ENCODE measurements at regions not wholly inside any gene's neighbourhood (a gene's known extent, or its start where the extent isn't known, plus 50 kb on each side); places are given as distances from the start of the nearest gene placed in this dataset.

DNA sequence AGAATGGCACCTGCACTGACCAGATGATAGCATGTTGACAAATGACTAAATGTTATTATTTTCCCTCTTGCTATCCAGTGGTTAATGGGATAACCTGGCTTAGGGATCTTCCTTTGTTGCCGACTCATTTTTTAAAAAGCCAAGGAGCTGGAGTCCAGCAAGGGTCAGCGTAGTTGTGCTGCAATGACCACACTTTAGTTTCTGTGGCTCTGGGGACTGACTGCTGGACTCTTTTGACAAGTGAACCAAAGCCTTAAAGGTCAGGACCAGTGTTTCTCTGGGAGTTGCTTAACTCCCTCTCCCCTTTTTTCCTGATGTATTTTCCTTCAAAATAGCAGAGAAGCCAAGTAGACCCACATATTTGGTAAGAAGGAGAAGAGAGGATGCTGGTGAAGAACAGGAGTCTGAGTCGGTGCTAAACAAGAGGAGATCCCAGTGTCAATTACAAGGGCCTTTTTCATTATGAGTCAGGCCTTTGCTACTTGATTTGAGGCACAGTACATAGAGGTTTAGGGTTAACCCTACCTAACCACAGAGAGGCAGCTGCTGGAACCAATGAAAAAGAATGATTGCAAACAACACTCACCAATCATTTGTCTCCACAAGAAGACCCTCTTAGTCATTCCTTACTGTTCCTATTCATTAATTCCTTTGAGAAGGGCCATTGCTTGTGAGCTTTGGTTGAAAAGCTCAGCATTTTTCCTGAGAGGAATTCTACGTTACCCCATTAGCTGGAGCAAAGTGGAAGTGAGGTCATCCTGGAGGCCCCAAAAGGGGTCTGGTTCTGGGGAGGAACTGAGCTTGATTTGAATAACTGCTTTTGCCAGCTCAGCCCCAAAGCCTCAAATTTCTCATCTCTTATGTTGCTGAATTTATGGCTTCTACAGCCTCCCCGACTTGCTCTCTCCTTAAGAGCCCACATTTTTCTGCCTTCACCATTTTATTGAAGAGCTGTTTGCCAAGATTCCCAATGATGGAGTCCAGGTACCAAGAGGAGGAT lies 137.6 kb upstream of the HNMT start:
- DNase-seq: no peak

- DNase-seq: no peak
Measured at GRCh38 chr2:137828624-137829023, 135.6 kb upstream of the HNMT start.

DNA sequence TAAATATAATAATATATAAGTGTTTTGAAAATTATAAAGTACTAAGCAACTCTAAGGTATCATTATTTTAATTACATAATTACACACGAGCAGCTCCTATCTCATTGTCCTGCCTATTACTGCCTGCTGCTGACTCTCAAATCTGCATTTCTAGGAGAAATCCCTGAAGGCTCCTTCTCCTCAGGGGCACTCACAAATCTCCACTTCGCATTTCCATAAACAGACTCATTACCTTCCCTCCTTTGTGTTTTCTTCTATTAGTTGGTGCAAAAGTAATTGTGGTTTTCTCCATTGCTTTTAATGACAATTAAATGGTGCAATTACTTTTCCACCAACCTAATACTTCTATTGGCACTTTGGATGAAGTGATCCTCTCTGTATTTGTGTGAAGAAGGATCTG lies 135.0 kb upstream of the HNMT start:
- DNase-seq: peak; percentile 59

- no peak for DNase-seq
Measured at GRCh38 chr2:137834760-137835379, 129.4 kb upstream of the HNMT start.

DNA sequence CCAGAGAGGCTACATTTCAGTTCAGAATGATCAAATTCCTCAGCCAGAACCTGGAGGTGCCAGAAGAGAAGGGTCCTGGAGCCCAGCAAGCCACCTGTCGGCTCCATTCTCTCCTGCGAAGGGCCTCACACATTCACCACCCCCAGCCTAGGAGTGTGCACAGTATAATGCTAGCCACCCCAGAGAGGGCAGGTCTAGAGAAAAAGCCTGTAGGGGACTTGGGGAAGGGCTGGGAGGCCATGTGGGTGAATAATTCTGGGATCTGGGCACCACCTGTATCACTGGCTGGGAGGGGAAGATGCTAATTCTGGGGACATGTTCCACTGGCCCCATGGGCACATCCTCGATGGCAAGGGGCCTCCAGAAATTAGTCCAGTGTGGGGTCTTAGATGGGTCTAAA lies 127.6 kb upstream of the HNMT start:
- DNase-seq: no peak

DNA sequence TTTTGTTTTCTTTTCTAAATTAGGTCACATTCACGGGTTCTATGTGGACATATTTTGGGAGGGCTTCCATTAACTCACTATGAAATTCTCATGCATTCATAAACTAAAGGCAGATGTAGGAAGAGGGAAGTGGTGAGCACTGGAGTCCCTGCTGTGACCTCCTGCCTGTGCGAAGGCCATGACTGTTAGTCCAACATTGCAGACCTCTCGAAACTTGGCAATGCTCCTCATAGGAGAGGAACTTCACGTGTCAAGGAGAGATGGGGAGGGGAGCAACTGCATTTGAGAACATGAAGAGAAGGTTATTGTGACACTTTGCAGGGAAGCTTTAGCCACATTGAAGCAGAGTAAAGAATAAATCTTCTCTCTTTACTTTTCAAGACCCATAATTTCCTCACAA lies 126.4 kb upstream of the HNMT start:
- DNase-seq: no peak

DNA sequence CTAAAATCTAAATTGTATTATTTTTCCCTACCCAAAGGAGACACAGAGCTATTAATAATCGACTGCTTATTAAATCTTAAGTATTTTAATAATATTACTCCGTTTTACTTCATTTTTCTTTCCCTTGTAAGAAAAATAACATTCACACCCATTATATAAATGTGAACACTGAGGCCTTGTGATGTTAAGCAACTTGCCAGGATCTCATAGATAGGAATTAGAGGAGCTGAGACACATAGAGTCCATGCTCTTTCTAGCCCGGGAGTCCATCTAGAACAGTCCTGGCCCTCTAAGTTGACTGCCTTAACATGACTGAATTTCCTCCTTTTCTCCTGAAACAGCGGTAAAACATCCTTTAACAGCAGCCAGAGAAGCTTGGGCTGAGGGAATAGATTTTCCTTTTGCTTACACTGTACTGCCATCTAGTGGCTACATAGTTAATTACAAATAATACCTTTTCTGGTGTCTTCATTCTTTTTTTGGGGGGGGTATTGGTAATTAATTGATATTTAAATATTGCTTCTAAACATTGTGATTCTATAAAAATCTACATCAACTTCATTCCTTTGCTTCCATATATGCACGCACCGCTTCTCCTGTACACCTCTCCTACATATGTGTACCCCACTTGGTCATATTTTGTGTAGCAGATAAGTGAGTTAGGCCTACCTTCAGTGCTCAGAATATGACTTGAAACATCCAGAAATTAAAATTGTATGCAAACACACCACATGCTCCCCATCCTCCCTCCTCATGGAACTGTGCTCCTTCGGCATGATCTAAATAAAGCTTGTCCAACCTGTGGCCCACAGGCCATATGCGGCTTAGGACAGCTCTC lies 125.8 kb upstream of the HNMT start:
- DNase-seq: peak; percentile 39

GRCh38 chr2:137842430-137842829 lies 121.8 kb upstream of the HNMT start:
- no peak for DNase-seq

GRCh38 chr2:137842952-137843351 lies 121.3 kb upstream of the HNMT start:
- no peak for DNase-seq

- no peak for DNase-seq
Measured at GRCh38 chr2:137845422-137845821, 118.9 kb upstream of the HNMT start.

DNA sequence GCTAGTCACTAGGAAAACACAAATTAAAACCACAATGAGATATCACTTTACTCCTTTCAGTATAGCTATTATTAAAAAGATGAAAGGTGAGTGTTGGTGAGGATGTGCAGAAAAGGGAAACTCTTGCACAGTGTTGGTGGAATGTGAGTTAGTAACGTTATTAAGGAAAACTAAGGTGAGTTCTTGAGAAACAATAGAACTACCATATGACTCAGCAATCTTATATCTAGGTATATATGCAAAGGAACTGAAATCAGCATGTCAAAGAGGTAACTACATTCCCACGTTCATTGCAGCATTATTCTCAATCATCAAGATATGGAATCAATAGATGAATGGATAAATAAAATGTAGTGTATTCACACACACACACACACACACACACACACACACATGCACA lies 117.3 kb upstream of the HNMT start:
- DNase-seq: no peak

DNA sequence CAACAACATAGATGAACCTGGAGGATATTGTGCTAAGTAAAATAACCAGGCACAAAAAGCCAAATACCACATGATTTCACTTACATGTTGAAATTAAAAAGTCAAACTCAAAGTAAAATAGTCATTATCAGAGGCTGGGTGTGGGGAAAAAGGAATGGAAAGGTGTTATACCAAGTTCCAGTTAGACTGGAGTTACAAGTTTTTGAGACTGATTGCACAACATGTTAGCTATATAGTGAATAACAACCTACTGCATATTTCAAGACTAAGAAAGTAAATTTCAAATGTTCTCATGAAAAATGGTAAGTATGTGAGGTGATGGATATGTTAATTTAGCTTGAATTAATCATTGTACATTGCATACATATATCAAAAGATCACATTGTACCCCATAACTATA lies 116.8 kb upstream of the HNMT start:
- DNase-seq: no peak

DNA sequence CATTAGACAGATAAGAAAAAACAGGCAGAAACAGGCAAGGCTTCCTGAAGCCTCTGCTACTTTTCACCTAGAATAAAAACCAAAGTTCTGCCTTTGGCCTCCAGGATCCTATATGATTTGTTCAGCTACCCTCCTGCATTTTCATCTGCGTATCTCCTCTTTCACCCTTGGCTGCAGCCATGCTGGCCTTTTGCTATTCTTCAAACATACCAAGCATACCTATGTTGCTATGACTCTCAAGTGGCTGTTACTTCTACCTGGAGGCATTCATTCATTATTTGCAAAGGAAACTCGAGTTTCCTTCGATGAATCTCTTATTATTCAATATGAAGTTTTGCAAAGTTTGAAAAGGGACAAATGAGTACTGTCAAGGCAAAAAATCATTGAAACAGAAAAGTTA lies 106.4 kb upstream of the HNMT start:
- DNase-seq: no peak

- no peak for DNase-seq
Measured at GRCh38 chr2:137862651-137863050, 101.6 kb upstream of the HNMT start.

DNA sequence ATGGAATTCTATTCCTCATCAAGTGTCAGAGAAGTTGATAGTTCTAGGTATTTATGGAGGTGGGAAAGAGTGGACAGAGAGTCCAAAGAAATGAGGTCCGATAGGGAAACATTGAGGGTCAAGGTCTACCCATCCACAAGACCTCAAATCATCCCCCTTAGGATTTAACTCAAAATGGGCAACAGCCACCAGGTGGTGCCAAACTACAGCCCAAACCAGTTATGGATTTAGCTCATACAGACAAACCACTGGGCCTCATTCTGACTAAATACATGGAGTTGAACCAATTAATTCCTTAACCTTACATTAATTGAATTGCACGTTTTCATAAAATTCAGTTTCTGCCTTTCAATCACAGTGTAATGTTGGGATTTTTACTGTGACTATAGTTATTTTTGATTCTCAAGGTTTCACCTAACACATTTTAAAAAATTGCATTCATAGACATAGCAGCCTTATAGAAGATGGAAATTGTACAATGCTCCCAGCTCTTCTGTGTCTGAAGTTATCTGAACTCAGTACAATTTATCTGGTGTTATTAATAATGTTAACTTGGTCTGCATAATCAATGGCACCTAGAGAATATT lies 98.2 kb upstream of the HNMT start:
- peak; percentile 54 for DNase-seq

DNA sequence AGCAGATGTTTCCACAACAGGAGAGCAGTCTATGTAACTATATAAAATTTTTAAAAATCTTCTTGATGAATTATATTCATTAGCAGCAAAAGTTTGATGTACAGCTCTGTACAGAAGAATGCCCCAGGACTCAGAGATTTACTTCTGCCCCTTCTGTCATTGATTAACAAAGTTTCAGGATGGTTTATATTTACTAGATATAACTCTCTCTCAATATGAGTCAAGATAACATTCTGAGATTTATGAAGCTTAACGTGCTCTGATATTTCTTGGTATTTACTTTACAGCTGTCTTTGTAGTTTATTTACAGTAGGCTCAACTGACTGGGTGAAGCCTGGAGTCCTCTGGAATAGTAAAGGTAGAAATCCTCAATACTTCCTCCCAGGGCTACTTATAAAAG lies 93.6 kb upstream of the HNMT start:
- DNase-seq: no peak

DNA sequence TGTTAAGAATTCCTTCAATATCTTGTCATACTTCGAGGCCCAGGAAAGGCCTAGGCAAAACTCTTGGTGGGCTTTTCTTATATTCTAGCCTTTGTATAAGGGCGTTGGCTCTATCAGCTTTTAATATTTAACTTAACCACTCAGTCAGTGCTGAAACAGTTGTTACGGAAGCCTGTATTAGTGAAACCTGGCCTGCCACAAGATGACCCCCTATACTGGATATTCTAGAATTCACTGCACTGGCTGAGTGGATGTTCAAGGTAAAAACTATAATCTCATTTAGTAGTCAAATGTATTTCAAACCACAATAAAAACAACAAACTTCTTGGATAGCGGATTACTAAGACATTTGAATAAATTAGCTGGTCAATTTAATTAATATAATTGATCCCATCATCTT lies 91.7 kb upstream of the HNMT start:
- DNase-seq: no peak

DNA sequence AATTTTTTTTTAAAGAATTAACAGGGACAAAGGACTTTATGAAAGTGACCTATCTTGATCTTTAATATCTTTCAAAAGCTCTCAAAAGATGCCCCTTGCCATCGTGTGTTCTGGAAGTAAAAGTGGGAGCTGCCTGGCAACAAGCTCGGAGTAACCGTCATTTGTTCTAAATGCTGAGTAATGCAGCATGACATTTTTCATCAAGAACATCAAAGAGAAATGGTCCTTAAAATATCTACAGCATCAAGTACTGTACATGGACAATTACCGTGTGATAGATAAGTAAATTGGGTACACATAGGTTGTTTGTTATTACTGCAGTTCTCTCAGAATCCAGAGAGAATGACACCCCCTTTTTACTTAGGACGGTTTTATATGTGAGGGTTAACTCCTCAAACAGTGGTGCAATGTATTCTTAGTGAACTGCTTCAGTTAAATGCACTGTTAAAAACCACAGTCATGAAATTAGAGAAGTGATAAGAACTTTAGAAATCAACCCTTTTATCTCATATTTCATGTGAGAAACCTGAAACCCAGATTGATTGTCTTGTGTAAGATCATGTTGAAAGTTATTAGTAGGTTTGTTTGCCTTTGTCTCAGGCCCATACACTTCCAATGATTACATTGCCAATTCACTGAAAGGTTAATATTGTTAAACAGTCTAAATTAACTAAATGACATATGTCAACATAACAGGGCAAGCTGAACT lies 90.6 kb upstream of the HNMT start:
- DNase-seq: no peak

GRCh38 chr2:137879121-137879520 lies 85.2 kb upstream of the HNMT start:
- DNase-seq: no peak

DNA sequence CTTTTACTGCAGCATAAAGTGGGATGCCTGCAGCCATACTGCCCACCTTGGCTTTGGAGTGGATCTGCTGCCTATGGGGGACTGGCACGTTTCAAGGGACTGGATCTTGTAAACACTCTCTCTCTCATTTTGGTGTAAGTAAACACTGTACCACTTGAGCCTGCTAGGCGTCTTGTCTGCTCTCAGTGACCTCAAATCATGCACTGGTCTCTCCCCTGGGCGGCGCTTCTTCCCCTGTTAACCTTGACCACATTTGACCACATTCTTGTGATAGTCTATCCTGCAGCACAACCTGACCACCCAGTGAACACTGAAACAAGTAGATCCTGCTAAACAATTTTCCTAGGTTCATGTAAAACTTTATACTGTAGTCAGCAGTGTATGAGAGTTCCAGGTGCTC lies 82.6 kb upstream of the HNMT start:
- DNase-seq: no peak

DNA sequence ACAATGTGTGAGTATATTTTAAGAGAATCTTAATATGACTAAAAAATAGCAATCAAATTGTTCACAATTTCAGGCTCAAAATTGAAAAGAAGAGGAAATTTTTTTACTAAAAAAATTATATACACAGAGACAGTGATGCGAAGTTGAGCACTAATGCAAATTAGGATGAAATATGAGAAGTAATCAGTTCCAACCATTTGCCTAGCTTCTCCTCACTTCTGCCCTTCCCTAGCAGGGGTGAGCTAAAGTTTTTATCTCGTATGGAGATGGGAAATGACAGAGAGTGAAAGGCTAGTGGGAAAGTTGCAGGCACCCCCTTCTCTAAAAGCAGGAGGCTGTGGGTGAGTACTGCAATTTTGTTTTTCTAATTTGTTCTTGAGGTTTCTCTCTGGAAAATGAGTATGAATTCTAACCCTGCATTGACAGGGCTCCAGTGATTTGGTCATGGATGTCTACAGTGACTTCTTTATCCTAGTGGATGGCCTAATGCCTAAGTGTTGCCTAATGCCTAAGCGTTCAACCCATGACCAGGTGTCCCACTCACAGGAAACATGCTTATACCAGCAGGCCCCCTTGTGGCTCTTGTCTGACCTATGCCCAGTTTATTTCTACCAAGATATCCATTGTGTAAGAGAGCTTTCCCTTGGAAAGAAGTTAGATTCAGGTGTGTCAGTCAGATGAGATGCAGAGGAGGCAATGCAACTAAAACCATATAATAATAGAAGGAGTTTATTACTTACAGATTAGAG lies 78.0 kb upstream of the HNMT start:
- DNase-seq: no peak

GRCh38 chr2:137888845-137889244 lies 75.4 kb upstream of the HNMT start:
- DNase-seq: peak; percentile 20
